ENCODE measurements at regions not wholly inside any gene's neighbourhood (a gene's known extent, or its start where the extent isn't known, plus 50 kb on each side); places are given as distances from the start of the nearest gene placed in this dataset.

DNA sequence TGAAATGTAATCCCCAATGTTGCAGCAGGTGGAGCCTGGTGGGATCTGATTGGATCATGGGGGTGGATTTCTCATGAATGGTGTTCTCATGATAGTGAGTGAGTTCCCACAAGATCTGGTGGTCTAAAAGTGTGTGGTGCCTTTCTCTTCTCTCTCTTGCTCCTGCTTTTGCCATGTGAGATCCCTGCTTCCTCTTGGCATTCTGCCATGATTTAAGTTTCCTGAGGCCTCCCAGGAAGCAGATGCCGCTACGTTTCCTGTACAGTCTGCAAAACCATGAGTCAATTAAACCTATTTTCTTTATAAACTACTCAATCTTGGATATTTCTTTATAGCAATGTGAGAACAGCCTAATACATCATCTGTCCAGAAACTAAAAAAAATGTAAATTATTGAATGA, 298.3 kb downstream of the MEX3B start:
- Mint-ChIP-seq H3K36me3 (ENCODE audit: insufficient read depth in 1 of 3, low read depth in 3 of 3) (peaks cover 0 to 2% (median 0%) of the 10 kb centered on the region in 3 experiments; a peak in 1 of 7 replicates), H3K4me1 (peaks cover 17% of the 10 kb centered on the region in 2 experiments), H3K27ac (no peak overlapping the region; a peak in 1 of 7 replicates), H3K9me3 (no peaks in the 10 kb centered on the region; a peak in 1 of 5 replicates), H3K27me3 (ENCODE audit: low read depth) (no peaks in the 10 kb centered on the region), H3K4me3 (no peak overlapping the region)
- H3K4me1 ChIP-seq (ENCODE audit: insufficient read depth, low read length), result peaks cover 7% of the 10 kb centered on the region; the same call in 1 of the 2 replicates
- H4K91ac ChIP-seq (ENCODE audit: insufficient read length, low read depth, low read length), result no peak overlapping the region
- WGBS (ENCODE audit: extremely low coverage, insufficient read length, low lambda C conversion rate), result no CpG with 5 or more reads among the region's 2 CpGs
- H2BK5ac ChIP-seq (ENCODE audit: insufficient read length, low read length), result no peak overlapping the region
- no peaks in the 10 kb centered on the region for H4K20me1 ChIP-seq (ENCODE audit: control insufficient read depth, insufficient read depth, insufficient read length)
- H3K9ac ChIP-seq (ENCODE audit: extremely low read depth, insufficient read length, low read length), result no peak overlapping the region
- H3K56ac ChIP-seq (ENCODE audit: insufficient read length, low read depth, low read length), result no peak overlapping the region
- H3K79me2 ChIP-seq (ENCODE audit: insufficient read depth, low read length), result no peaks in the 10 kb centered on the region
- no peak overlapping the region for H3K4ac ChIP-seq (ENCODE audit: low read depth, low read length)
- H3K27ac ChIP-seq (ENCODE audit: insufficient read length, low read depth, low read length), result no peak overlapping the region
- H3T11ph ChIP-seq (ENCODE audit: low read length), result no peak overlapping the region
- no peak overlapping the region for H3K4me2 ChIP-seq (ENCODE audit: insufficient read depth, insufficient read length, low read length)
- H3K79me1 ChIP-seq (ENCODE audit: insufficient read depth, low read depth, low read length, poor library complexity, severe bottlenecking), result no peaks in the 10 kb centered on the region
- no peak overlapping the region for H3K18ac ChIP-seq (ENCODE audit: insufficient read length, low read depth, low read length)
- H4K8ac ChIP-seq (replicated peaks; ENCODE audit: insufficient read length, low read depth, low read length), result no peak overlapping the region
- no peak overlapping the region for H4K5ac ChIP-seq (ENCODE audit: insufficient read length, low read depth, low read length)
- H3K27me3 ChIP-seq (ENCODE audit: insufficient read depth, low read length), result no peaks in the 10 kb centered on the region
- TF ChIP-seq, protein P1, sequence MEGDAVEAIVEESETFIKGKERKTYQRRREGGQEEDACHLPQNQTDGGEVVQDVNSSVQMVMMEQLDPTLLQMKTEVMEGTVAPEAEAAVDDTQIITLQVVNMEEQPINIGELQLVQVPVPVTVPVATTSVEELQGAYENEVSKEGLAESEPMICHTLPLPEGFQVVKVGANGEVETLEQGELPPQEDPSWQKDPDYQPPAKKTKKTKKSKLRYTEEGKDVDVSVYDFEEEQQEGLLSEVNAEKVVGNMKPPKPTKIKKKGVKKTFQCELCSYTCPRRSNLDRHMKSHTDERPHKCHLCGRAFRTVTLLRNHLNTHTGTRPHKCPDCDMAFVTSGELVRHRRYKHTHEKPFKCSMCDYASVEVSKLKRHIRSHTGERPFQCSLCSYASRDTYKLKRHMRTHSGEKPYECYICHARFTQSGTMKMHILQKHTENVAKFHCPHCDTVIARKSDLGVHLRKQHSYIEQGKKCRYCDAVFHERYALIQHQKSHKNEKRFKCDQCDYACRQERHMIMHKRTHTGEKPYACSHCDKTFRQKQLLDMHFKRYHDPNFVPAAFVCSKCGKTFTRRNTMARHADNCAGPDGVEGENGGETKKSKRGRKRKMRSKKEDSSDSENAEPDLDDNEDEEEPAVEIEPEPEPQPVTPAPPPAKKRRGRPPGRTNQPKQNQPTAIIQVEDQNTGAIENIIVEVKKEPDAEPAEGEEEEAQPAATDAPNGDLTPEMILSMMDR (conservative IDR thresholded peaks at IDR 0.05), result no peak
- no peak overlapping the region for H3K14ac ChIP-seq (ENCODE audit: insufficient read depth, low read length)
- no peaks in the 10 kb centered on the region for H3K23me2 ChIP-seq (ENCODE audit: insufficient read length, low read depth, low read length, poor library complexity, severe bottlenecking)
- no peak overlapping the region for H2BK15ac ChIP-seq (ENCODE audit: low read depth, low read length)
- H3K9me3 ChIP-seq (ENCODE audit: control insufficient read depth, low read depth, low read length), result no peaks in the 10 kb centered on the region
- H2AFZ ChIP-seq (ENCODE audit: low read length), result no peak overlapping the region
- no peak overlapping the region for H2BK120ac ChIP-seq (ENCODE audit: low read depth, low read length, poor library complexity, severe bottlenecking)
- no peak overlapping the region for H2BK20ac ChIP-seq (ENCODE audit: low read depth, low read length, poor library complexity, severe bottlenecking)
- H2BK12ac ChIP-seq (ENCODE audit: insufficient read length, low read depth, low read length), result no peak overlapping the region
- DNase-seq, result no peak
- no peak overlapping the region for H2AK5ac ChIP-seq (ENCODE audit: insufficient read length, low read length)
- H3K23ac ChIP-seq (ENCODE audit: insufficient read length, low read depth, low read length), result no peak overlapping the region

Measured in H9 (cell line).